Motor neuron (in vitro differentiated cells): ENCODE measurements at regions not wholly inside any gene's neighbourhood (a gene's known extent, or its start where the extent isn't known, plus 50 kb on each side); places are given as distances from the start of the nearest gene placed in this dataset.

Experiments used
- ATAC-seq, 8 experiments: fragments of 200-7000 bp; cut with Tn5 transposase; replicated peaks in 6 of 8; 2 replicates each; pipeline ENCODE4 v1.8.0; 2021; ENCODE audit warnings: mild to moderate bottlenecking in 8 of 8, moderate library complexity in 8 of 8
- H3K27ac ChIP-seq, 2 donors: fragments of 250-450 bp; sonication (Bioruptor Pico); 2 replicates each; pipeline ENCODE4 v1.9.0; 2021; ENCODE audit warnings: antibody characterized with exemption in 2 of 2, mild to moderate bottlenecking in 2 of 2, moderate library complexity in 1 of 2
- H3K4me1 ChIP-seq, 2 donors: fragments of 250-450 bp; sonication (Bioruptor Pico); replicated peaks in 1 of 2; 2 replicates each; pipeline ENCODE4 v1.6.1; 2021; ENCODE audit warnings: antibody characterized with exemption in 2 of 2, mild to moderate bottlenecking in 2 of 2, moderate library complexity in 1 of 2
- H3K4me3 ChIP-seq, 5 donors: fragments of 250-450 bp; sonication (Bioruptor Pico); 2 replicates each; pipeline ENCODE4 v1.9.0; 2021; ENCODE audit warnings: antibody characterized with exemption in 5 of 5, mild to moderate bottlenecking in 5 of 5, moderate library complexity in 4 of 5
- whole genome bisulfite sequencing, 10 experiments: fragments of 450-650 bp; shearing (Covaris generic); methylation state at CpG; one replicate each; pipeline ENCODE4 v1.0.0; 2022; 5-methylcytosine and 5-hydroxymethylcytosine counted together
- in situ Hi-C, 9 experiments: fragments of 400-800 bp; cut with MboI; loops; one replicate each; pipeline ENCODE4 v1.15.0; 2021; ENCODE audit warnings: low sequenced_read_pairs in 9 of 9, low pct_unique_long_range_greater_than_20kb in 2 of 9; ENCODE audit not compliant: unreplicated experiment in 9 of 9

DNA sequence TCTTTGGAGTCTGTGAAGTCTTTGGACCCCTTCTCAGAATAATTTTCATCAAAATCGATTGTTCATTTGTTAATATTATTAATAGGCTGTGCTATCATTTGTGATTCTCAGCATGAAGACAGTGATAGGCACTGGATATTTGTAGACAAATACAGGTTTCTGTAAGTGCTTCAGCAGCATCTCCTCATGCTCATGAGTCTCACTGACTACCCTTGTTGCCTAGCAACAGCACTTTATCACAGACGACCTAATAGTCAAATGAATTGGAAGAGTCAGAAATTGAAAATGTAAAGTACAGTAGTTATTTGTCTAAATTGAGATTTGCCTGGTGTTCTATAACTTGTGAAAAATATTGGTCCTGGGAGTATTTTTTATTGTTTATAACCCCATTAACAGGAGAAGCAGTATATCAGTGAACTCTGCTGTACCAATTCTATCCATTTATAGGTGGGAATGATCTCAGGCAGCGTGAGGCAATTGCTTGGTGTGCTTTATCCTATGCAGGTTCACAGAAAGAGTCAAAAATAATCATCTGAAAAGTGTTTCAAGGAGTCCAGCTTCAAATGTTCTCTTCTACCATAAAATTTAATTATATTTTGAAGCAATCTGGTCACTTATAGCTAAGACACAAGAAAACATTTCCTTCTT lies 684.6 kb downstream of the RFPL4B start:
- WGBS, 10 experiments = 8 to 61% (median 31%) methylated on average over 1 to 3 of the region's 3 CpGs
- Histone ChIP-seq H3K4me3 (no peak overlapping the region), H3K27ac (no peak overlapping the region), H3K4me1 (peaks cover 0 to 11% of the 10 kb centered on the region in 2 donors)
- ATAC-seq = peak in 5 of 8 experiments; percentile 75 to 91 (median 77)
- in situ Hi-C loops = no loop called here

DNA sequence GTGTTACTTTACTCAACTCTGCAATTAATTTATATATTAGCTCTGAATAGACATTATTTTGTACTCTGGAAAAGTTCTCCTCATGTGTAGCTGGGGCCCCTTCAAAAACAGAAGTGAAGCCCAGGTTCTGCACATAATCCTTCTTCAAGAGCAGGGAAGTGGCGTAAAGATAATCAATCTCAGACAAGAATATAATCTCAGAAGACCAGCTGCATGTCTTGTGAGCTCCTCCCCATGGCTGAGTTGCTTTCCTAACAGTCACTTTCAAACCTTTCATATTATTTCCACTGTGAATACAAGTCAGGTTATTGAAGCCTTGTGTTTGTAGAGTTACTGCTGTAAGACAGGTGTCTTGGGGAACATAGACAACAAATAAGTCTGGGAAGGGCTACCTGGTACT lies 691.9 kb downstream of the RFPL4B start:
- Histone ChIP-seq H3K4me3 (no peak overlapping the region), H3K27ac (no peak overlapping the region), H3K4me1 (no peaks in the 10 kb centered on the region)
- no peak for ATAC-seq
- WGBS, 10 experiments = 80 to 100% (median 100%) methylated on average over 1 of the region's 1 CpG; no CpG with 5 or more reads in 5 of the 10 experiments
- in situ Hi-C loops = no loop called here

DNA sequence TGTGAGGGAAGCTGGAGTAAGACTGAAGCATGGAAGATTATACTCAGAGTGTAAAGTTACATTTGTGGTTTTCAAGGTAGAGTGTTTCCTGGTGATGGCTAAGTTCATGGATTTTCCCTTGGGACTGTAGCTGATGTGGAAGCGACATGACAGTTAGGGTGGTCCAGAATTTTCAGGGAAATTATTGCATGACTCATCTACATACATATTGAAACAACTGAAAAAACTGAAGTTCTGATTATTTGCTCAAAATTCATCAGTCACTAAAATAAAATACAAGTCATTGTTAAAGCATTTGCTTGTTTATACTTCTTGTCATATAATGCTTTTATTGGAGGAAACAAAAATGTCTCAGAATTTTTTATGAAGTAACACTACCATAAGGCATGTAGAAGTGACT lies 700.0 kb downstream of the RFPL4B start:
- Histone ChIP-seq H3K27ac (no peak overlapping the region), H3K4me3 (no peak overlapping the region), H3K4me1 (peaks cover 3 to 4% of the 10 kb centered on the region in 2 donors)
- in situ Hi-C loops = no loop called here
- ATAC-seq = peak in 2 of 8 experiments; percentile 23 to 38
- WGBS, 10 experiments = 57% methylated on average over 1 of the region's 1 CpG; no CpG with 5 or more reads in 9 of the 10 experiments

DNA sequence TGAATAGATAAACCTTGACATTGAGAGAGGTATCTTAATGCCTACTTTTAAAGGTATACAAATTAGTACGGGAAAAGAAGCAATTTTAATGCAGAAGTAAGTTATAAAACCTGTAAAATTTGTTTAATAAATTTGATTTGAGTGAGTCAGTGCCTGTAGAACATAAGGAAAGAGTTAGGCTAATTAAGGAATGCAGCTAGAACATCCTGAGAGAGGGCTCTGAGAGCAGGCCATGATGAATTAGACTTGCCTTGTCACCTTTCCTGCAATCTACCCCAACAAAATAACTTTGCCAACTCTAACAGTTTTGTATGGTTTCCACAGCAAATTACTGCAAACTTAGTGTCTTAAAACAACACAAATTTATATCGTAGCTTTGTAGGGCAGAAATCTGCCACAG lies 700.8 kb downstream of the RFPL4B start:
- in situ Hi-C loops = no loop called here
- Histone ChIP-seq H3K27ac (no peak overlapping the region), H3K4me1 (peaks cover 3 to 4% of the 10 kb centered on the region in 2 donors), H3K4me3 (no peak overlapping the region)
- WGBS, 10 experiments = 29 to 100% (median 86%) methylated on average over 1 to 2 of the region's 2 CpGs; no CpG with 5 or more reads in 1 of the 10 experiments
- ATAC-seq = peak in 2 of 8 experiments; percentile 18 to 25

DNA sequence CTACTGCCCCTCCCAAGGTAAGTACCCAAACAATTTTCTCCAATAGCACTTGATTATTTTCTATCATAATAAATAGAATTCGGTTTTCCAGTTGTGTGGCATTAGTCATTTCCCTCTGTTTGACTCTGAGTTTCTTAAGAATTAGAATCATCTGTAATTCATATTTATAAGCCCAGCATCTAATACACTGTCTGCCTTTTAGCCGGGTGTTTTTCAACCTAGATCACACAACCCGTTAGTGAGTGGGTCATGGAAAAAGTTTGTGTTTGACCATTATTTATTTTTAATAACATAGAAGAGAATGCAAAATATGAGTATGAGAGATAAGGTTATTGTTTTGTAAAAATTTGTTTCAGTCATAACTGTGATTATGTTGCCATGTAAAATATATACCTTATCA lies 701.6 kb downstream of the RFPL4B start:
- H3K27ac ChIP-seq = no peak overlapping the region

DNA sequence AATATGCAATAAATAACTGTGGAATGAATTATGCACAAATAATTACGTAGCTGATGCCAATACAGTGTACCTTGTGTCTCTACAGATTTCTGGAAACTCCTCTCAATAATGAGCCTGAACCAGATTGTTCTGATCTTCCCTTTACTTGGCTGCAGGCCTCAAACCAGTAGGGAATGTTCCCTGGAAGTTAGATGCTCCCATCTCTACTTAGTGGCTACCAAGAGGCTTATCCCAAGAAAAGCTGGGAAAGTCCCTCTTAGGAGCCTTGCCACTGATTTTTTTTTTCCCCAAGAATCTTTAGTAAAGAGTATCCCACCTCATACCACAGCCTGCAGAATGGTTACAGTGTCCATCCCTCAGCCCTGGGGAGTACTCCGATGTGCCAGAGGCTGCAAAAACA lies 702.1 kb downstream of the RFPL4B start:
- Histone ChIP-seq H3K4me3 (no peak overlapping the region), H3K27ac (no peak overlapping the region), H3K4me1 (peaks cover 3 to 4% of the 10 kb centered on the region in 2 donors)
- WGBS, 10 experiments = 40 to 100% (median 90%) methylated on average over 1 to 2 of the region's 2 CpGs; no CpG with 5 or more reads in 1 of the 10 experiments
- in situ Hi-C loops = no loop called here
- ATAC-seq = no peak

More for the DNA sequence above, 701.6 kb downstream of the RFPL4B start:
- 0 to 100% (median 90%) methylated on average over 1 to 3 of the region's 3 CpGs; no CpG with 5 or more reads in 1 of the 10 experiments for WGBS, 10 experiments
- in situ Hi-C loops = no loop called here
- Histone ChIP-seq H3K4me3 (no peak overlapping the region), H3K4me1 (peaks cover 3 to 4% of the 10 kb centered on the region in 2 donors)
- ATAC-seq = no peak

DNA sequence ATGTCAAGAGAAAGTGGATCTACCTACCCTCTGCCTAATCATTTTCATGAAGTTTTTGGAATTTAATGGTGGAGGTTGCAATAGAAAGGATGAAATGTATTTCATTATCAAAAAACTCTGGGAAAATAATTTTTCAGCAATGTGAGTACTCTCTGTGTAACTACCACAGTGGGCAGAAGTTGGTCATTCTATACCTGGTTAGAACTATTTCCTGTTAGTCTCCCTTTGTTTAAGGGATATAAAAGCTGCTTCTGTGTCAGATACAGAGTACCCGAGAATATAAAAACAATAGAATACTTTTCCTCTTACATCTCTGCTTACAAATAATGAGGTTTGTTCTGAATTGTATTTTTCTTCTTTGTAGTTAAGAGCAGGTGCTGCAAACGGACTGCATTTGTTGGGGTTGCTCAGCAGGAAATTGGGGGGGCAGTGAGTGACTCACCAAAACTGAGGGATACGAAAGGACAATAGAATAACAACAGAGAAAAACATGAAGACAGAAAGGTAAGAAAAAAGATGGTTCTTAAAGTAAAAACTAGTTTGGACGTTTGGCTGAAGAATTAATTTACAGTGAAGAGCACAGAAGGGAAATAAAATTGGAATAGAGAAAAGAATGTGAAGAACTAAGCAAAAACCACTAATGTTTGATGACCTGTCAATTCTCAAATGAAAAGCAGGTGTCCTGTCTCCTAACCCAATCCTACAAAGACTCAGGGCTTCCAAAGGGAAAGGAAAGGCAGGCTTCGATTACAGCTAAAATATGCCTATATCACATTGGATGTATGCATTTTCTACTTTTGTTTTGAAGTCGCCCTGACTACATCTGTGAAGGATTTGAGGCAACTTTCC lies 703.1 kb downstream of the RFPL4B start:
- peaks cover 3 to 4% of the 10 kb centered on the region in 2 donors for H3K4me1 ChIP-seq
- ATAC-seq = no peak
- 16 to 72% (median 47%) methylated on average over 4 to 6 of the region's 6 CpGs for WGBS, 10 experiments
- H3K27ac ChIP-seq = no peak overlapping the region
- in situ Hi-C loops = no loop called here
- no peak overlapping the region for H3K4me3 ChIP-seq

DNA sequence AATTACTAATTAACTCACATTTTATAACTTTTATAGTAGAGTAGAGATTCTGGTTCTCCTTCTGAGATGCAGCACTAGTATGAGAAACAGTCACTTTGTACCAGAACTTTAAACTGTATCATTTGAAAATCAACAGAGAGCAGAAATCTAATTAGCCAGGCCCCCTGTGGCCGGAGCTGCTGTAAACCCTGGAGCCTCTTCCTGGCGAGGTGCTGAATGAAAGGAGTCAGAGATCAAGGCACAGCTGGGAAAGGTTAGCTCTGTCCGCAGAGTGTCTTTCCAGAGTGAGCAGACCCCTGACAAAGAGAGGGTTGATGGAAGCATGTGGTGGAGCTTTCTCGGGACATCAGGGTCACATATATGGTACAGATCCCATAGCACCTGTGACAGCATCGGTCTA lies 703.8 kb downstream of the RFPL4B start:
- in situ Hi-C loops = no loop called here
- H3K4me3 ChIP-seq = no peak overlapping the region
- ATAC-seq = no peak
- WGBS, 10 experiments = 0 to 100% (median 67%) methylated on average over 1 to 2 of the region's 5 CpGs; no CpG with 5 or more reads in 4 of the 10 experiments
- H3K27ac ChIP-seq = no peak overlapping the region
- H3K4me1 ChIP-seq = peaks cover 3 to 4% of the 10 kb centered on the region in 2 donors

DNA sequence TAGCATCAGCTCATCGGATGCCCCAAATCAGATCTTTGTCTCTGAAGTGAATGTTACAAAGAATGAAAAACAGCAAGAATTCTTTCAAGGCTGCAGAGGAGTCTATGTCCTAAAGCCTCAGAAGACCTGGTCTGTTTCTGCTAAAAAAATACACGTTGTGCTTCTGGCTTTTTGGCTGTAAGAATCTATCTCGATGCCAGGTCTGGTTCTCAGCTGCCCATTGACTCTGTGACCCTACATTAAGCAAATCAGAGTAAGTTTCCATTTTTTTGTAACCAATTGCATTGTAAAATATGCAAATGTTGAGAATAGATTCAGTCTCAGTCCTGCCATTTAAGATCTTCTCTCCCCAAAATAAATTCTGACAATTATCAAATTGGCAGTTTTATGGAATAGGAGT lies 705.4 kb downstream of the RFPL4B start:
- Histone ChIP-seq H3K4me3 (no peak overlapping the region), H3K27ac (no peak overlapping the region), H3K4me1 (peaks cover 3 to 4% of the 10 kb centered on the region in 2 donors)
- 6 to 100% (median 78%) methylated on average over 1 to 3 of the region's 3 CpGs; no CpG with 5 or more reads in 2 of the 10 experiments for WGBS, 10 experiments
- in situ Hi-C loops = no loop called here
- ATAC-seq = no peak

DNA sequence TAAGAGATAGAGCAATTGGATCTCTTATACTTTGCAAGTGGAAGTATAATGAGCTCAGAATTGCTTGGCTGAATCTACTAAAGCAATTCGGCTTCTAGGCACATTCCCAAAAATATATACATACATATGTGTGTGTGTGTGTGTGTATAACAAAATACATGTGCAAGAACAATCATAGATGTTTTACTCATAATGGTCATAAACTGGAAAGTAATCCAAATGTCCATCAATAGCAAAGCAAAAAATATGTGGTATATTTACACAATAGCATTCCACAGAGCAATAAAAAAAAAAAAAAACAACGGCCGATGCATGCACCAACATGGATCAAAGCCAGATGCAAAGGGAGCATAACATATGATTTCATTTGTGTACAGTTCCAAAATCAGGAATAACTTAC lies 707.9 kb downstream of the RFPL4B start:
- no peak for ATAC-seq
- 17 to 100% (median 78%) methylated on average over 1 to 3 of the region's 3 CpGs; no CpG with 5 or more reads in 1 of the 10 experiments for WGBS, 10 experiments
- H3K27ac ChIP-seq = no peak overlapping the region
- in situ Hi-C loops = no loop called here
- no peak overlapping the region for H3K4me3 ChIP-seq
- H3K4me1 ChIP-seq = peaks cover 3 to 4% of the 10 kb centered on the region in 2 donors

DNA sequence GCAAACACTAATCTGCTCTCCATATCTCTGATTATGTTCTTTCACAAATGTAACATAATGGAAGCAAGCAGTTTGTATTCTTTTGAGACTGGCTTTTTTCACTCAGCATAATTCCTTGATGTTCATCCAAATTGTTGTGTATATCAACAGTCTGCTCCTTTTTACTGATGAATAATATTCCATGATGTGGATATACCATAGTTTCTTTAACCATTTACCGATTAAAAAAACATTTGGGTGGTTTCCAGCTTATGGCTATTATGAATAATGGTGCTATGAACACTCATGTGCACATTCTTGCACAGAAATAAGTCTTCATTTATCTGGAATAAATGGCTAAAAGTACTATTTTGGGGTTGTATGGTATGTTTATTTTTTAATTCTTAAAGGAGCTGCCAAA lies 708.9 kb downstream of the RFPL4B start:
- ATAC-seq = no peak
- Histone ChIP-seq H3K4me1 (peaks cover 2 to 3% of the 10 kb centered on the region in 2 donors), H3K27ac (no peak overlapping the region), H3K4me3 (no peak overlapping the region)
- in situ Hi-C loops = no loop called here
- WGBS, 10 experiments = 0 to 67% (median 0%) methylated on average over 1 of the region's 1 CpG

DNA sequence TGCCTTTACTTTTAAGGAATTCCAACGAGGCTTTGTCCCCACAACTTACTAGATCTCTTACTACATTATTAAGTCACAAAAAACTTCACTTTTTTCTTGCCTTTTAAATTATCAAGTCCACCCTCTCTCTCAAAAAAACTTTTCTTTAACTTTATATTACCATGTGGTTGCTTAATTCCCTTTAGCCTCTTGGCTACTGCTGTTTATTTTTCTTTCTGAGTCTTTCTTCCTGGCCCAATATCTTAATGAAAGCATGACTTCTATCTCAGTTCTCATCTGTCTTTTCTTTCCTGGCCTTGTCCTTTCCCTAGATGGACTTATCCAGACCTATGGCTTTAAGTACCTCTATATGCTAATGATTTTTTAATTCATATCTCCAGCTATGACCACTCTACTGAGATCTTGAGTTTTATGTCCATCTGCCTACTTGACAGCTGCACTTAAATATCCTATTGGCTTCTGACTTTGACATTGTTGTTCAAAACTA lies 710.5 kb downstream of the RFPL4B start:
- ATAC-seq = no peak
- H3K4me1 ChIP-seq = no peaks in the 10 kb centered on the region
- in situ Hi-C loops = no loop called here
- no peak overlapping the region for H3K4me3 ChIP-seq
- 0 to 100% (median 78%) methylated on average over 1 of the region's 1 CpG; no CpG with 5 or more reads in 1 of the 10 experiments for WGBS, 10 experiments
- H3K27ac ChIP-seq = no peak overlapping the region

DNA sequence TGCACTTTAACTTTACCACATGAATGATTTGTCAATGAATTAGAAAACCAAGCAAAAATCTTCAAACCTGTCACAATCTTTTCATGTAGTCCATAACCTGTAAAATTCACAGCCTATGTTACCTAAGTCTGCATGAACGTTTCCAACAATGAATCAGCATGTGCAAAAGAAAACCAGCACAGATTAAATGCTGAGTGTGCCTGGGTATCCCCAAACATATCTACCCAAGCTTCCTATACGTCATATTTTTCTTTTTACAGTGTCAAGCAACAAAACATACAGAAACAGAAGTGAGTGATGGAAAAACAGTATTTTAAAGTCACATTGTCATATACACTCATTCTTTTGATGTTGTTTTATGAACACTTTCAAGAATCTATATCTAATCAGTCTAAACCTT lies 713.5 kb downstream of the RFPL4B start:
- WGBS, 10 experiments = 78 to 100% (median 86%) methylated on average over 1 to 2 of the region's 2 CpGs; no CpG with 5 or more reads in 1 of the 10 experiments
- Histone ChIP-seq H3K4me3 (no peak overlapping the region), H3K27ac (no peak overlapping the region), H3K4me1 (peaks cover 0 to 2% of the 10 kb centered on the region in 2 donors)
- in situ Hi-C loops = no loop called here
- ATAC-seq = no peak
